Breast epithelium (tissue), 3 donors: ENCODE measurements at regions not wholly inside any gene's neighbourhood (a gene's known extent, or its start where the extent isn't known, plus 50 kb on each side); places are given as distances from the start of the nearest gene placed in this dataset.
"Not testable (repeated sequence)": the region's sequence is repeated elsewhere in the genome, so short reads cannot be mapped to it uniquely, and the experiment has no call there.

Experiments used
- POLR2A ChIP-seq: fragments of 450-650 bp; IDR thresholded peaks from one replicate; pipeline ENCODE4 v1.6.1; 2016; ENCODE audit warnings: antibody characterized with exemption, mild to moderate bottlenecking, moderate library complexity
- POLR2AphosphoS5 ChIP-seq, 3 donors: sonication (generic); formaldehyde crosslinking; IDR thresholded peaks; one replicate each; pipeline ENCODE4 v1.6.1; 2017; ENCODE audit warnings: antibody characterized with exemption in 3 of 3
- TF ChIP-seq, protein P1 (sequence below), 3 donors: fragments of 450-650 bp; IDR thresholded peaks; one replicate each; pipeline ENCODE4 v1.5.1; 2016 to 2017; ENCODE audit warnings: antibody characterized with exemption in 3 of 3, mild to moderate bottlenecking in 3 of 3, moderate library complexity in 3 of 3

DNA sequence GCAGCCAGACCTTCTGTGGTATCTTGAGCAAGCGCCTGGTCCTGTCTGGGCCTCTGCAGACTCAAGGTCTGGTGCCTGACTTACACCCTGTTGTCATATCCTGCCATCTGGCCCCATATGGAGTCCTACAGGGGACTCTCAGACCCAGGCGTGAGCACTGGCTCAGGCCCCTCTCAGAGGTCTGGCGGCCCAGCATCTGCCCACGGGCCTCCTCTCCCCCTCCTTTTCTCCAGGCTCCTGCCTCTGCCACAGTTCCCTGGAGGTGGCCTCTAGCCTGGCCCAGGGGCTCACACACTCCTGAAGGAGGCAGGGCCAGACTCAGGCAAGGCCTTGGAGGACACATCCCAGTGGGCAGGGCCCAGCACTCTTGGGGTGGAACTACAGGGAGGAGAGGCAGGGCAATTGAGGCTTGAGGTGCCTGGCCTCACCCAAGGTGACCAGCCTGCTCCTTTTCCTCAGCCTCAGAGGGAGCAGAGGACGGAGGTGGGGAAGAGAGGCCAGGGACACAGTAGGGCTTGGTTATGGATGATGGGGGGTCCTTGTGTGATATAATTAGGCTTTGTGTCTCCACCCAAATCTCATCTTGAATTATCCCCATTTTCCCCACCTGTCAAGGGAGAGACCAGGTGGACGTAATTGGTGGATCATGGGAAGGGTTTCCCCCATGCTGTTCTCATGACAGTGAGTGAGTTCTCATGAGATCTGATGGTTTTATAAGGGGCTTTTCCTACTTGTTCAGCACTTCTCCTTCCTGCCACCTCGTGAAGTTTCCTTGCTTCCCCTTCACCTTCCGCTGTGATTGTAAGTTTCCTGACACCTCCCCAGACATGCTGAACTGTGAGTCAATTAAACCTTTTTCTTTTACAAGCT lies 70.9 kb upstream of the GOLGA6L4 start:
- not testable (repeated sequence) for TF ChIP-seq POLR2A; POLR2AphosphoS5 (IDR thresholded peaks at IDR 0.05)
- TF ChIP-seq, protein P1, sequence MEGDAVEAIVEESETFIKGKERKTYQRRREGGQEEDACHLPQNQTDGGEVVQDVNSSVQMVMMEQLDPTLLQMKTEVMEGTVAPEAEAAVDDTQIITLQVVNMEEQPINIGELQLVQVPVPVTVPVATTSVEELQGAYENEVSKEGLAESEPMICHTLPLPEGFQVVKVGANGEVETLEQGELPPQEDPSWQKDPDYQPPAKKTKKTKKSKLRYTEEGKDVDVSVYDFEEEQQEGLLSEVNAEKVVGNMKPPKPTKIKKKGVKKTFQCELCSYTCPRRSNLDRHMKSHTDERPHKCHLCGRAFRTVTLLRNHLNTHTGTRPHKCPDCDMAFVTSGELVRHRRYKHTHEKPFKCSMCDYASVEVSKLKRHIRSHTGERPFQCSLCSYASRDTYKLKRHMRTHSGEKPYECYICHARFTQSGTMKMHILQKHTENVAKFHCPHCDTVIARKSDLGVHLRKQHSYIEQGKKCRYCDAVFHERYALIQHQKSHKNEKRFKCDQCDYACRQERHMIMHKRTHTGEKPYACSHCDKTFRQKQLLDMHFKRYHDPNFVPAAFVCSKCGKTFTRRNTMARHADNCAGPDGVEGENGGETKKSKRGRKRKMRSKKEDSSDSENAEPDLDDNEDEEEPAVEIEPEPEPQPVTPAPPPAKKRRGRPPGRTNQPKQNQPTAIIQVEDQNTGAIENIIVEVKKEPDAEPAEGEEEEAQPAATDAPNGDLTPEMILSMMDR (IDR thresholded peaks at IDR 0.05), result not testable (repeated sequence)
